Ishikawa (cell line): ENCODE measurements at regions not wholly inside any gene's neighbourhood (a gene's known extent, or its start where the extent isn't known, plus 50 kb on each side); places are given as distances from the start of the nearest gene placed in this dataset.

ENCODE experiments used
- CEBPB ChIP-seq: IDR thresholded peaks from 2 replicates; pipeline ENCODE4 v1.6.1; 2012
- CREB1 ChIP-seq: IDR thresholded peaks from 2 replicates; pipeline ENCODE4 v1.6.1; 2012; ENCODE audit warnings: low read depth
- EP300 ChIP-seq: IDR thresholded peaks from 2 replicates; pipeline ENCODE4 v1.6.1; 2012; ENCODE audit warnings: borderline replicate concordance
- FOXM1 ChIP-seq: IDR thresholded peaks from 2 replicates; pipeline ENCODE4 v1.6.1; 2012; ENCODE audit warnings: low read depth, borderline replicate concordance
- MAX ChIP-seq: IDR thresholded peaks from 2 replicates; pipeline ENCODE4 v1.6.1; 2012
- RAD21 ChIP-seq: IDR thresholded peaks from 2 replicates; pipeline ENCODE4 v1.6.1; 2012; ENCODE audit warnings: low read depth
- TAF1 ChIP-seq: IDR thresholded peaks from 2 replicates; pipeline ENCODE4 v1.6.1; 2012; ENCODE audit warnings: low read depth, mild to moderate bottlenecking
- TCF12 ChIP-seq: IDR thresholded peaks from 2 replicates; pipeline ENCODE4 v1.6.1; 2012; ENCODE audit warnings: low read depth
- TEAD4 ChIP-seq: IDR thresholded peaks from 2 replicates; pipeline ENCODE4 v1.6.1; 2012
- YY1 ChIP-seq: IDR thresholded peaks from 2 replicates; pipeline ENCODE4 v1.6.1; 2012; ENCODE audit warnings: low read depth
- ZBTB7A ChIP-seq: IDR thresholded peaks from 2 replicates; pipeline ENCODE4 v1.6.1; 2012; ENCODE audit warnings: low read depth
- TF ChIP-seq, protein P1 (sequence below): IDR thresholded peaks from 2 replicates; pipeline ENCODE4 v1.6.1; 2012

- TF ChIP-seq ZBTB7A (no peak), CREB1 (no peak), EP300 (no peak), YY1 (no peak), CEBPB (no peak), TCF12 (no peak), FOXM1 (no peak), MAX (no peak), RAD21 (no peak), TAF1 (no peak), TEAD4 (no peak)
- TF ChIP-seq, protein P1, sequence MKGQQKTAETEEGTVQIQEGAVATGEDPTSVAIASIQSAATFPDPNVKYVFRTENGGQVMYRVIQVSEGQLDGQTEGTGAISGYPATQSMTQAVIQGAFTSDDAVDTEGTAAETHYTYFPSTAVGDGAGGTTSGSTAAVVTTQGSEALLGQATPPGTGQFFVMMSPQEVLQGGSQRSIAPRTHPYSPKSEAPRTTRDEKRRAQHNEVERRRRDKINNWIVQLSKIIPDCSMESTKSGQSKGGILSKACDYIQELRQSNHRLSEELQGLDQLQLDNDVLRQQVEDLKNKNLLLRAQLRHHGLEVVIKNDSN = no peak
These were observed 935.8 kb upstream of the RAG2 start for GRCh38 chr11:37533830-37534229.
